ENCODE measurements at regions not wholly inside any gene's neighbourhood (a gene's known extent, or its start where the extent isn't known, plus 50 kb on each side); places are given as distances from the start of the nearest gene placed in this dataset.

DNA sequence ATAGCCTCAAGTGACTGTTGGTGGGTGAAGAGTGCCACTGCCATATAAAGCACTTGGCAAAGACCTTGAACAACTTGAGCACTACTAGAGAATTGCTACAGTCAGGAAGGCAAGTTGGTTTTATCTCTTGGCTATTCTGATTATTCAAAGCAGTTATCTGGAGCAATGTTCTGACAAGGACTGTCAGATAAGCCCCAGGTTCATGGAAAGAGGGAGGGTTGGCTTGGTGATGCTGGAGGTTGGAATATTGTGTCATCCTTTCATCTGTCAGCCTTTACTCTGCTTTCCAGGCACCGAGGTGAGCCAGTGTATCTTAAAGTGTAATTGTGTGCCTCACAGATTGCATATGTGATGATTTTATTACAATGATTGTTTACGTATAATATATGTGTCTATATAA lies 548.4 kb upstream of the ZNF608 start:
- no peak for DNase-seq (ENCODE audit: low spot score in 2 of 2)
- WGBS, 2 donors = 61 to 72% methylated on average over 2 of the region's 2 CpGs
- no peak overlapping the region for H3K4me3 ChIP-seq (ENCODE audit: low read depth, poor library complexity, severe bottlenecking)
- intact Hi-C loops (cut with DNase I; ENCODE audit: low total_unique reads) = no loop called here
- TF ChIP-seq, protein P1, sequence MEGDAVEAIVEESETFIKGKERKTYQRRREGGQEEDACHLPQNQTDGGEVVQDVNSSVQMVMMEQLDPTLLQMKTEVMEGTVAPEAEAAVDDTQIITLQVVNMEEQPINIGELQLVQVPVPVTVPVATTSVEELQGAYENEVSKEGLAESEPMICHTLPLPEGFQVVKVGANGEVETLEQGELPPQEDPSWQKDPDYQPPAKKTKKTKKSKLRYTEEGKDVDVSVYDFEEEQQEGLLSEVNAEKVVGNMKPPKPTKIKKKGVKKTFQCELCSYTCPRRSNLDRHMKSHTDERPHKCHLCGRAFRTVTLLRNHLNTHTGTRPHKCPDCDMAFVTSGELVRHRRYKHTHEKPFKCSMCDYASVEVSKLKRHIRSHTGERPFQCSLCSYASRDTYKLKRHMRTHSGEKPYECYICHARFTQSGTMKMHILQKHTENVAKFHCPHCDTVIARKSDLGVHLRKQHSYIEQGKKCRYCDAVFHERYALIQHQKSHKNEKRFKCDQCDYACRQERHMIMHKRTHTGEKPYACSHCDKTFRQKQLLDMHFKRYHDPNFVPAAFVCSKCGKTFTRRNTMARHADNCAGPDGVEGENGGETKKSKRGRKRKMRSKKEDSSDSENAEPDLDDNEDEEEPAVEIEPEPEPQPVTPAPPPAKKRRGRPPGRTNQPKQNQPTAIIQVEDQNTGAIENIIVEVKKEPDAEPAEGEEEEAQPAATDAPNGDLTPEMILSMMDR (IDR thresholded peaks at IDR 0.05) = no peak
- TF ChIP-seq POLR2A (IDR thresholded peaks at IDR 0.05) = no peak

DNA sequence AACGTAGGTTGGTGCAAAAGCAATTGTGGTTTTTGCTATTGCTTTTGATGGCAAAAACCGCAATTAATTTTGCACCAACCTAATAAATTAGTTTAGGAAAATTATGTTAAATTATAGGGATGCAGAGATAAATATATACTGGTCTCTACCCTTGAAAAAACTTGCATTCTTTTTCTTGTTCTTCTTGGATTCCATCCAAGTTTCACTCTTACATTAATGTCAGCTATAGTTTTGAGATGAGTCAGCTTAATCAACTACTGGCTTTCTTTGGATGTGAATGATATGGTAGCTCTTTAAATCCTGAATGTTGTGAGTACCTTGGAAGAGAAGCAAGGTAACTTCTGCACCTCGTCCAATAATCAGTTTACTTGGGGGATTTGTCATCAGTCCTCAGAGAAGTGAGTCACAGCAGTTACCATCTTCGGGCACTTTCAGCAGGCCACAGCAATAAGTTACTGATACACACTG lies 549.0 kb upstream of the ZNF608 start:
- no peak for DNase-seq (ENCODE audit: low spot score in 2 of 2)
- H3K4me3 ChIP-seq (ENCODE audit: low read depth, poor library complexity, severe bottlenecking) = no peak overlapping the region
- 56 to 58% methylated on average over 4 of the region's 4 CpGs for WGBS, 2 donors
- intact Hi-C loops (cut with DNase I; ENCODE audit: low total_unique reads) = no loop called here
- no peak for TF ChIP-seq POLR2A (IDR thresholded peaks at IDR 0.05)
- TF ChIP-seq, protein P1 (IDR thresholded peaks at IDR 0.05) = no peak

DNA sequence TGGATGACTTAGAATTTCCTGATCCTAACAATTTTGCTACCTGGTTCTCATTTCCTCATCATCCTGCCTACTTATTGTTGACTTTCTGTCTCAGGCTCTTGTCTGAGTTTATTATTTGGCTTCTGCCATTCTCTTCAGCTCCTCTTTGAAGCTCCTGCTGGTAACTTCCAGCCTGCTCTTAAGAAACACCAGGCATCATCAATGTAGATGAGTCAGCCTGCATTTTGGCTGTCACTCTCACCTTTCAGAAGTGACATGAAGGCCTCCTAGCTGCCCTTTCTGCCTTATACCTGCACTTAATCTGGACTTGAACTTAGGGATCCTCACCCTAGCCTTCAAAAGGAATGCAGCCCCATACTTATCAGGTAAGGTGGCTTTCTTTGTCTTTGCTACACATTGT lies 551.8 kb upstream of the ZNF608 start:
- no peak for DNase-seq (ENCODE audit: low spot score in 2 of 2)
- TF ChIP-seq POLR2A (IDR thresholded peaks at IDR 0.05) = no peak
- TF ChIP-seq, protein P1 (IDR thresholded peaks at IDR 0.05) = no peak
- intact Hi-C loops (cut with DNase I; ENCODE audit: low total_unique reads) = no loop called here
- no peak overlapping the region for H3K4me3 ChIP-seq (ENCODE audit: low read depth, poor library complexity, severe bottlenecking)

DNA sequence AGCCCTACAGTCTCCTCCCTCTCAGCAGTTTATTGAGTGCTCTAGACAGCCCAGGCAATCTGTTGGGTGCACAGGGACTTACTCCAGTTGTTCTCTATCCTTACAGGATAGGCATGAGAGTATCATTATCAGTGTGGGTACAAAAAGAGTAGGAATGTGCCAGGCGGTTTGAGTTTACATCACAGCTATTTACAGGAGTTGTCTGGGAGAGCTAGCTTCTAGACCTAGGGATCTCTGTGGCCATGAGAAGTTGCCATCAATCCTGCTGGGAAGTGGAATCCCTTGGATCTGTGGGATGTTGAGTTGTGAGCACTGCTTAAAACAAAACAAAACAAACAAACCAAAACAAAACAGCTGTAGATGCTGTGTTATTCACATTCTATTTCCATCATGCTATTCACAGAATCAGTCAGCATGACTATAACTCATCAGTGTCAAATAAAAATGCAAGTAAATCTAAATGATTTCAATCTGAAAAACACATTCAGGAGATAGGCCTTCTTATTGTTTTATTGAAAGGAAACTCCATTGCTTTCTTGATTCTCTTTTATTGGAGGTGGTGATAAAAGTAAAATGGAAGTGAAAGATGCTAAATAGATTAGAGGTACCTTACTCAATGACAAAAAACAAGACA lies 552.4 kb upstream of the ZNF608 start:
- intact Hi-C loops (cut with DNase I; ENCODE audit: low total_unique reads) = no loop called here
- TF ChIP-seq, protein P1 (IDR thresholded peaks at IDR 0.05) = no peak
- TF ChIP-seq POLR2A (IDR thresholded peaks at IDR 0.05) = no peak
- 65 to 90% methylated on average over 1 of the region's 1 CpG for WGBS, 2 donors
- no peak for DNase-seq (ENCODE audit: low spot score in 2 of 2)
- H3K4me3 ChIP-seq (ENCODE audit: low read depth, poor library complexity, severe bottlenecking) = no peak overlapping the region

DNA sequence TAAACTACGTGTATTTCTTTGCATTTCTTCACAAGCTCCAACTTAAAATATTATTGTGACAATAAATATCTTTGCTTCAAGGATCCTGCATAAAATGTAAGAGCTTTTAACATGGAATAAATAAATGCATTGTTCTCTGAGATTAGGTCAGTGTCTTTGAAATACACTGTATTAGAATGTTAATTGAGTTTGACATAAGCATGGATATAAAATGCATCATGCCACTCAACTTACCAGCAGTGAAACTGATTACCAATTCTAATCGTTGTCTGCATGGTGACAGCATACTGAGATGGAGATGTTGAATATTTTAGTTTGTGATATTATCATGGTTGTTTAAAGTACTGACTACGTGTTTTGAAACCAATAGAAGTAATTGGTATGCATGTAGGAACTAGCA lies 555.3 kb upstream of the ZNF608 start:
- 49 to 61% methylated on average over 3 of the region's 3 CpGs for WGBS, 2 donors
- TF ChIP-seq, protein P1 (IDR thresholded peaks at IDR 0.05) = no peak
- TF ChIP-seq POLR2A (IDR thresholded peaks at IDR 0.05) = no peak
- H3K4me3 ChIP-seq (ENCODE audit: low read depth, poor library complexity, severe bottlenecking) = no peak overlapping the region
- DNase-seq (ENCODE audit: low spot score in 2 of 2) = no peak
- intact Hi-C loops (cut with DNase I; ENCODE audit: low total_unique reads) = no loop called here

DNA sequence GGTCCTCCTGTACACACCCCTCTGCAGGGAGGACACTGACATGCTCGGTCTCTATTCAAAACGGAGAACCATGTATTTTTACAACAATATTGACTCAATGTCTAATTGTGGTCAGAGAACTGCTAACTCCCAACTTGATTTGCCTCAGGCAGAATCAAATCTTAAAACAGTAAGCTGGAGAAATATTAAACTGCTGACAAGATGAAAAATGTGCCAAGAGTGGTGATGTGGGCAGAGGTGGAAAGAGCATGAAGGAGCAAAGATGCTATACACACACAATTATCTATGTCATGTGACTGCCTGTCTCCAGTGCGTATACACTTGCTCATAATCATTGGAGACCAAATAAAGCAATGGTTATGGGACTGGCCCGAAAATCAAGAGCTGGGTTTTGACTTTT lies 556.1 kb upstream of the ZNF608 start:
- no peak for DNase-seq (ENCODE audit: low spot score in 2 of 2)

More for the DNA sequence above, 556.1 kb upstream of the ZNF608 start:
- no peak for TF ChIP-seq POLR2A (IDR thresholded peaks at IDR 0.05)
- TF ChIP-seq, protein P1 (IDR thresholded peaks at IDR 0.05) = no peak
- no peak overlapping the region for H3K4me3 ChIP-seq (ENCODE audit: low read depth, poor library complexity, severe bottlenecking)
- 71 to 90% methylated on average over 4 of the region's 4 CpGs for WGBS, 2 donors
- intact Hi-C loops (cut with DNase I; ENCODE audit: low total_unique reads) = no loop called here

Data from lower leg skin (tissue), 4 donors.